GM12878 (cell line): ENCODE measurements at regions not wholly inside any gene's neighbourhood (a gene's known extent, or its start where the extent isn't known, plus 50 kb on each side); places are given as distances from the start of the nearest gene placed in this dataset.

ENCODE experiments used
- ATAC-seq: fragments of 200-7000 bp; cut with Tn5 transposase; 3 replicates; pipeline ENCODE4 v1.9.1; 2020; ENCODE audit warnings: mild to moderate bottlenecking, moderate library complexity
- BruUV-seq: library from RNA; stranded (reverse); fragments of 400-500 nt; replicated peaks from 2 replicates; lab custom pipeline; 2021; lab: Mats Ljungman, UMichigan
- CTCF ChIA-PET: fragments of 300-600 bp; sonication (Branson Sonifier 250); formaldehyde crosslinking; extraction: SDS; loops from one replicate; lab custom pipeline; 2021; ENCODE audit warnings: inconsistent platforms; lab: Yijun Ruan, JAX
- POLR2A ChIA-PET: fragments of 350-600 bp; formaldehyde crosslinking; extraction: SDS; loops from one replicate; lab custom pipeline; 2021; ENCODE audit warnings: inconsistent platforms; lab: Charles Lee
- RAD21 ChIA-PET: fragments of 300-600 bp; sonication (Branson Sonifier 250); formaldehyde crosslinking; loops from one replicate; lab custom pipeline; 2023; ENCODE audit warnings: antibody characterized with exemption; ENCODE audit not compliant: unreplicated experiment; lab: Charles Lee
- SMC1A ChIA-PET: fragments of 300-600 bp; sonication (Branson Sonifier 250); formaldehyde crosslinking; loops from one replicate; lab custom pipeline; 2023; ENCODE audit not compliant: unreplicated experiment, uncharacterized antibody; lab: Charles Lee
- DNase-seq: peaks from one replicate; pipeline ENCODE4 v3.0.0-alpha.2; 2011; ENCODE audit warnings: low read depth, low spot score
- FAIRE-seq: peaks from 3 replicates; lab custom pipeline; 2011; peaks lifted over from hg19 to GRCh38; lab: Jason Lieb, UNC
- H2AFZ ChIP-seq: 2 replicates; pipeline ENCODE4 v1.6.0; 2011; ENCODE audit warnings: low read depth, low read length, control low read depth; ENCODE audit not compliant: control insufficient read depth
- H3K27ac ChIP-seq: 2 replicates; pipeline ENCODE4 v1.5.1; 2011; ENCODE audit warnings: control low read depth; ENCODE audit not compliant: control insufficient read depth, insufficient read depth
- H3K27me3 ChIP-seq, 2 experiments: replicated peaks in 1 of 2; 2 replicates each; pipeline versions ENCODE4 v1.6.0 to v1.6.1; 2011; ENCODE audit warnings: low read length in 1 of 2; ENCODE audit not compliant: control insufficient read depth in 2 of 2, insufficient read depth in 2 of 2
- H3K36me3 ChIP-seq, 2 experiments: 2 replicates each; pipeline ENCODE4 v1.5.1; 2011; ENCODE audit warnings: low read length in 1 of 2; ENCODE audit not compliant: control insufficient read depth in 2 of 2, insufficient read depth in 2 of 2
- H3K4me1 ChIP-seq: 2 replicates; pipeline ENCODE4 v1.6.1; 2011; ENCODE audit warnings: mild to moderate bottlenecking, low read length, moderate library complexity, mixed read lengths; ENCODE audit not compliant: control insufficient read depth, insufficient read depth
- H3K4me2 ChIP-seq: 2 replicates; pipeline ENCODE4 v1.6.0; 2011; ENCODE audit warnings: control low read depth; ENCODE audit not compliant: control insufficient read depth, insufficient read depth
- H3K4me3 ChIP-seq: fragments of 200-600 bp; sonication (generic); 2 replicates; pipeline ENCODE4 v1.5.1; 2016
- H3K79me2 ChIP-seq: 2 replicates; pipeline ENCODE4 v1.6.0; 2011; ENCODE audit warnings: low read length; ENCODE audit not compliant: control insufficient read depth, insufficient read depth
- H3K9ac ChIP-seq: 2 replicates; pipeline ENCODE4 v1.8.0; 2011; ENCODE audit warnings: low read length, control low read depth, mixed read lengths; ENCODE audit not compliant: control insufficient read depth, insufficient read depth
- H3K9me3 ChIP-seq: replicated peaks from 3 replicates; pipeline ENCODE4 v1.5.1; 2011; ENCODE audit warnings: mild to moderate bottlenecking, low read length; ENCODE audit not compliant: control insufficient read depth, insufficient read depth
- H4K20me1 ChIP-seq: 2 replicates; pipeline ENCODE4 v1.6.0; 2011; ENCODE audit not compliant: control insufficient read depth, insufficient read depth
- E2F8 ChIP-seq: fragments of 450-650 bp; IDR thresholded peaks from 2 replicates; pipeline ENCODE4 v1.6.1; 2018; ENCODE audit warnings: mild to moderate bottlenecking, low read depth, moderate library complexity; ENCODE audit not compliant: partially characterized antibody
- ELK1 ChIP-seq: IDR thresholded peaks from 2 replicates; pipeline ENCODE4 v1.6.1; 2012; ENCODE audit warnings: low read depth, low read length, improper control_type of control experiment
- ETV6 ChIP-seq, 2 experiments: fragments of 450-650 bp in 1 of 2; IDR thresholded peaks in 1 of 2; conservative IDR thresholded peaks in 1 of 2; 2 replicates each; pipeline ENCODE4 v1.6.1; 2014; ENCODE audit warnings: antibody characterized with exemption in 1 of 2, borderline replicate concordance in 1 of 2, low read depth in 1 of 2, mild to moderate bottlenecking in 1 of 2, moderate library complexity in 1 of 2
- FOS ChIP-seq: IDR thresholded peaks from 3 replicates; pipeline ENCODE4 v1.6.1; 2011; ENCODE audit warnings: borderline replicate concordance; ENCODE audit not compliant: insufficient read length; ENCODE audit errors: extremely low read depth
- JUND ChIP-seq: IDR thresholded peaks from 2 replicates; pipeline ENCODE4 v1.6.1; 2012; ENCODE audit warnings: low read depth, mild to moderate bottlenecking, low read length, improper control_type of control experiment, moderate library complexity
- MYC ChIP-seq: IDR thresholded peaks from 2 replicates; pipeline ENCODE4 v1.6.1; 2011; ENCODE audit warnings: mild to moderate bottlenecking, low read length, moderate library complexity, inconsistent platforms; ENCODE audit not compliant: insufficient read depth, insufficient replicate concordance, insufficient read length, severe bottlenecking
- NR2C2 ChIP-seq: IDR thresholded peaks from 2 replicates; pipeline ENCODE4 v1.6.1; 2011; ENCODE audit warnings: borderline replicate concordance, low read depth; ENCODE audit not compliant: control insufficient read depth, insufficient read length
- POU2F2 ChIP-seq: IDR thresholded peaks from 3 replicates; pipeline ENCODE4 v1.6.1; 2011; ENCODE audit warnings: low read depth, mild to moderate bottlenecking, low read length, borderline replicate concordance
- SKIL ChIP-seq: fragments of 450-650 bp; IDR thresholded peaks from 2 replicates; pipeline ENCODE4 v1.6.1; 2017; ENCODE audit warnings: mild to moderate bottlenecking, low read depth, inconsistent platforms; ENCODE audit not compliant: poor library complexity, severe bottlenecking
- SRF ChIP-seq, 2 experiments: IDR thresholded peaks; 2 replicates each; pipeline ENCODE4 v1.6.1; 2011; ENCODE audit warnings: low read depth in 2 of 2, low read length in 2 of 2, mild to moderate bottlenecking in 1 of 2, moderate library complexity in 1 of 2
- WGBS: methylation state at CpG from one replicate; pipeline ENCODE4 v1.1.6; 2016; ENCODE audit warnings: low lambda C conversion rate; ENCODE audit not compliant: insufficient replicate concordance, insufficient coverage; ENCODE audit errors: missing lambda C conversion rate; 5-methylcytosine and 5-hydroxymethylcytosine counted together
- in situ Hi-C: fragments of 300-500 bp; cut with MboI; formaldehyde crosslinking; loops from 9 replicates; pipeline ENCODE4 v1.14.3; 2018; ENCODE audit warnings: mixed read lengths
- intact Hi-C: fragments of 100-400 bp; cut with micrococcal nuclease; formaldehyde crosslinking; loops from one replicate; pipeline ENCODE4 v1.14.2; 2022; ENCODE audit not compliant: unreplicated experiment

DNA sequence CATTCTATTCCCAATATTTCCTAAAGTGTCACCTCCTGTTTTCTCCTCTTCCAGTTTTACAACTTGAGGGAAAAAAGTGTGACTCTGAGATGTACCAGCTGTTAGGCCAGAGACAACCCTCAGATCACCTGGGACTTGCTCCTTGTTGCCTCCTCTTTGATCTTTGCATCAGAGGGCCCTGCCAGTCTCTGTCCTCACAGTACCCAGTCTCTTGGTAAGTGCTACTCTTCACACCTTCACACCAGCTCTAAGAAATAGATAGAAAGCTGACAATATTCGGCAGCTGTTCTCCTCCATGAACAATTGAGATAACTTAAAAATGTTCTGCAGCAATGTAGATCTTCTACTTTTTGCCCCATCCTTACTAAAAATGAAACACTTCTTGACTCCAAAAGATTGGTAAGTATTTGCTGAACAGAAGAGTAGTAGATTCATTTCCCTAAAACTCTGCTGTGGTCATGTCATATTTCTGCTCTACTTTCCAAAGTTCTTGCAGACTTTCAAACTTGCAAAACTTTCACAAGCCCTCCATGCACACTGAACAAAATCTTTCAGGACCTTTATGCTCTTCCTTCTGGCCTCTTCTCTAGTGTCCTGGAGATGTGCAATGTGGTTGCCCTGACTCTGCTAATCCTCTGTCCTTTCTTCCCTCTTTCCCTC is 188.6 kb downstream of the SNX18 start:
- H3K9me3 ChIP-seq = no peaks in the 10 kb centered on the region
- DNase-seq (no peak), ATAC-seq (no peak), FAIRE-seq (no peak)
- no peak for TF ChIP-seq SKIL
- no peak for TF ChIP-seq POU2F2
- TF ChIP-seq ETV6 (conservative IDR thresholded peaks at IDR 0.05 in 1 of 2, IDR thresholded peaks at IDR 0.05 in 1 of 2; ENCODE audit: borderline replicate concordance in 1 of 2, low read depth in 1 of 2) = no peak
- no peaks in the 10 kb centered on the region for H3K79me2 ChIP-seq
- ChIA-PET CTCF (no interaction called here), RAD21 (no interaction called here), POLR2A (no interaction called here), SMC1A (no interaction called here)
- BruUV-seq = no TSS peak
- H3K4me3 ChIP-seq = no peak overlapping the region
- no peak overlapping the region for H3K4me2 ChIP-seq
- no peaks in the 10 kb centered on the region for H3K36me3 ChIP-seq
- no peaks in the 10 kb centered on the region for H3K4me1 ChIP-seq
- no peak overlapping the region for H3K27ac ChIP-seq
- in situ Hi-C loops (no loop called here), intact Hi-C loops (no loop called here)
- H3K9ac ChIP-seq = no peak overlapping the region
- no peak overlapping the region for H2AFZ ChIP-seq
- H3K27me3 ChIP-seq = no peaks in the 10 kb centered on the region; a peak in 1 of 4 replicates
- 0% methylated on average over 1 of the region's 1 CpG for WGBS
- no peaks in the 10 kb centered on the region for H4K20me1 ChIP-seq

DNA sequence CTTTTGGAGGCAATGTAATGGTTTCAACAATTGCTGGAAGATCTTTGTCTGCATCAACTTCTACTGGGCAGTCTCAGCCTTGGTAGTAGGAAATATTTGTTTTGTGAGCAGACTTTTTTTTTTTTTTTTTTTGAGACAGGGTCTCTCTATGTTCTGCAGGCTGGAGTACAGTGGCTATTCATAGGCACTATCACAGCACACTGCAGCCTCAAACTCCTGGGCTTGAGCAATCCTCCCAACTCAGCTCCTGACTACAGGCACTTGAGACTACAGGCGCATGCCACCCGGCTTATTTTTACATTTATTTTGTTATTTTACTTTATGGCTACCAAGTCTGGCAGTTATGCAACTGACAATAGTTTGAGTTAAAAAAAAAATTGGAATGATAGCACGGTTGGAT is 187.3 kb downstream of the SNX18 start:
- Histone ChIP-seq H3K79me2 (no peaks in the 10 kb centered on the region), H3K4me1 (no peaks in the 10 kb centered on the region), H3K9ac (no peak overlapping the region), H3K9me3 (no peaks in the 10 kb centered on the region), H3K4me3 (no peak overlapping the region), H3K27ac (no peak overlapping the region), H2AFZ (no peak overlapping the region), H3K4me2 (no peak overlapping the region), H3K36me3 (no peaks in the 10 kb centered on the region), H3K27me3 (no peaks in the 10 kb centered on the region; a peak in 1 of 4 replicates), H4K20me1 (no peaks in the 10 kb centered on the region)
- FAIRE-seq (no peak), DNase-seq (no peak), ATAC-seq (no peak)
- intact Hi-C loops = no loop called here
- ChIA-PET RAD21 (no interaction called here), CTCF (no interaction called here), SMC1A (no interaction called here), POLR2A (no interaction called here)
- WGBS = 29% methylated on average over 3 of the region's 3 CpGs
- no TSS peak for BruUV-seq
- in situ Hi-C loops = no loop called here
- TF ChIP-seq MYC = no peak
- TF ChIP-seq JUND = no peak
- TF ChIP-seq ELK1 = no peak
- no peak for TF ChIP-seq NR2C2
- no peak for TF ChIP-seq SRF (IDR thresholded peaks at IDR 0.05; ENCODE audit: low read depth in 2 of 2, low read length in 2 of 2)
- no peak for TF ChIP-seq FOS
- TF ChIP-seq E2F8 = no peak
